CD14-positive monocyte (primary cell): ENCODE measurements at regions not wholly inside any gene's neighbourhood (a gene's known extent, or its start where the extent isn't known, plus 50 kb on each side); places are given as distances from the start of the nearest gene placed in this dataset.
A peak's percentile ranks its signal among the peaks of the same experiment; 100 is the strongest.

Experiments
- DNase-seq, 3 donors: peaks; one replicate each; pipeline ENCODE4 v3.0.0-alpha.2; 2011 to 2022
- H2AFZ ChIP-seq: 2 replicates; pipeline ENCODE4 v1.6.0; 2012; ENCODE audit warnings: mild to moderate bottlenecking, low read depth, low read length, inconsistent platforms; ENCODE audit not compliant: insufficient read depth, poor library complexity, severe bottlenecking
- H3K27ac ChIP-seq, 2 donors: 1 replicate in 1 of 2; 2 replicates in 1 of 2; pipeline ENCODE4 v1.5.1; 2012 to 2013; ENCODE audit warnings: low read length in 2 of 2, control low read depth in 1 of 2, inconsistent platforms in 1 of 2, low read depth in 1 of 2, mild to moderate bottlenecking in 1 of 2
- H3K27me3 ChIP-seq, 2 donors: one replicate each; pipeline versions ENCODE4 v1.6.0 to v1.6.1; 2011 to 2013; ENCODE audit warnings: low read length in 2 of 2; ENCODE audit not compliant: control insufficient read depth in 2 of 2, insufficient read depth in 2 of 2
- H3K36me3 ChIP-seq, 2 donors: replicated peaks in 1 of 2; 1 replicate in 1 of 2; 2 replicates in 1 of 2; pipeline versions ENCODE4 v1.5.1 to v1.6.1; 2012 to 2013; ENCODE audit warnings: low read length in 2 of 2, control low read depth in 1 of 2, inconsistent platforms in 1 of 2, mild to moderate bottlenecking in 1 of 2; ENCODE audit not compliant: insufficient read depth in 2 of 2, control insufficient read depth in 1 of 2
- H3K4me1 ChIP-seq, 2 donors: 1 replicate in 1 of 2; 2 replicates in 1 of 2; pipeline versions ENCODE4 v1.5.1 to v1.6.1; 2012 to 2013; ENCODE audit warnings: low read length in 2 of 2, control low read depth in 1 of 2, inconsistent platforms in 1 of 2, mild to moderate bottlenecking in 1 of 2, moderate library complexity in 1 of 2; ENCODE audit not compliant: insufficient read depth in 2 of 2, control insufficient read depth in 1 of 2
- H3K4me2 ChIP-seq: replicated peaks from 2 replicates; pipeline ENCODE3; 2012; ENCODE audit warnings: low read length, moderate library complexity, mild to moderate bottlenecking; ENCODE audit not compliant: poor library complexity, severe bottlenecking; ENCODE audit errors: extremely low read depth
- H3K4me3 ChIP-seq, 3 experiments: fragments of 200-600 bp in 1 of 3; sonication (generic) in 1 of 3; replicated peaks in 1 of 3; 1 replicate in 2 of 3; 2 replicates in 1 of 3; pipeline ENCODE4 v1.5.1; 2011 to 2013; ENCODE audit warnings: low read length in 3 of 3, mild to moderate bottlenecking in 3 of 3, control low read depth in 2 of 3, low read depth in 2 of 3, inconsistent platforms in 1 of 3, moderate library complexity in 1 of 3
- H3K79me2 ChIP-seq: 2 replicates; pipeline ENCODE4 v1.6.0; 2012; ENCODE audit warnings: mild to moderate bottlenecking, control low read depth, inconsistent platforms, low read length, moderate library complexity; ENCODE audit not compliant: insufficient read depth
- H3K9ac ChIP-seq: 2 replicates; pipeline ENCODE4 v1.6.0; 2017; ENCODE audit warnings: low read length, mild to moderate bottlenecking; ENCODE audit not compliant: insufficient read depth, poor library complexity, severe bottlenecking
- H3K9me3 ChIP-seq, 2 donors: replicated peaks in 1 of 2; 1 replicate in 1 of 2; 2 replicates in 1 of 2; pipeline versions ENCODE4 v1.5.1 to v1.6.1; 2012 to 2013; ENCODE audit warnings: low read length in 2 of 2, control low read depth in 1 of 2; ENCODE audit not compliant: control insufficient read depth in 1 of 2, insufficient read depth in 1 of 2
- H4K20me1 ChIP-seq: 2 replicates; pipeline ENCODE4 v1.6.0; 2012; ENCODE audit warnings: mild to moderate bottlenecking, low read length, control low read depth, moderate library complexity; ENCODE audit not compliant: insufficient read depth
- H3K27ac Mint-ChIP-seq, 7 donors: one replicate each; pipeline ENCODE4 v1.8.0; 2020; ENCODE audit warnings: mild to moderate bottlenecking in 7 of 7, mixed read lengths in 7 of 7, moderate library complexity in 6 of 7, inconsistent platforms in 2 of 7
- H3K27me3 Mint-ChIP-seq, 3 donors: one replicate each; pipeline ENCODE4 v1.8.0; 2021 to 2022; ENCODE audit warnings: low read depth in 3 of 3, mild to moderate bottlenecking in 3 of 3, mixed read lengths in 3 of 3, moderate library complexity in 3 of 3, inconsistent platforms in 1 of 3
- H3K36me3 Mint-ChIP-seq, 2 donors: one replicate each; pipeline ENCODE4 v1.8.0; 2020; ENCODE audit warnings: mixed read lengths in 2 of 2, inconsistent platforms in 1 of 2, mild to moderate bottlenecking in 1 of 2
- H3K4me1 Mint-ChIP-seq: one replicate; pipeline ENCODE4 v1.8.0; 2020; ENCODE audit warnings: mild to moderate bottlenecking, mixed read lengths
- H3K4me3 Mint-ChIP-seq, 2 donors: one replicate each; pipeline ENCODE4 v1.8.0; 2020; ENCODE audit warnings: mild to moderate bottlenecking in 2 of 2, mixed read lengths in 2 of 2, moderate library complexity in 1 of 2
- H3K9me3 Mint-ChIP-seq, 7 donors: one replicate each; pipeline ENCODE4 v1.8.0; 2020 to 2022; ENCODE audit warnings: mixed read lengths in 7 of 7, mild to moderate bottlenecking in 6 of 7, moderate library complexity in 6 of 7, inconsistent platforms in 2 of 7
- CTCF ChIP-seq: fragments of 200-600 bp; IDR thresholded peaks from one replicate; pipeline ENCODE4 v1.8.0; 2022; ENCODE audit warnings: antibody characterized with exemption, mild to moderate bottlenecking
- WGBS: methylation state at CpG from one replicate; pipeline ENCODE4 v1.1.5; 2013; ENCODE audit warnings: missing lambda C conversion rate; ENCODE audit not compliant: insufficient coverage; 5-methylcytosine and 5-hydroxymethylcytosine counted together
- intact Hi-C, 2 donors: fragments of 100-400 bp; cut with micrococcal nuclease; formaldehyde crosslinking; loops; one replicate each; pipeline versions ENCODE4 v1.15.0 to v1.15.1; 2023

DNA sequence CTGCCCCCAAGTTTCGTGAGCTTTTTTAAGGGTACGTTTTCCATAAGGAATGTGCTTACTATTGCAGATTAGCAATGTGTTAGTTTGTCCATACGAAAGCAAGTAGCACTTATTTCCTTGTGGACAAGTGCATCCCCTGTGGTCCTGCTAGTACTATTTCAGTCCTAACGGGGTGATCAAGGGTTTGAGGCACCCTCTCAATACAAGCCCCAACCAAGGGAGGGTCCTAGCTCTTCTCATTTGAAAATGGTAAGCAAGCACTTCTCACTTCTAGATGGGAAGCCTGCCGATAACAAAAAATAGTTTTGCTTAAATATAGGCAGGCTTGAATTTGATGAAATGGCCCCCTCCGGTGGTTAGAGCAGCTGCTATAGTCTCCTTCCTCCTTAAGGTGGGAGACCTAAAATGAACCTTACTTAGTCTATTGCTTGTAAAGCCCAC, 64.0 kb upstream of the HMCN1 start:
- intact Hi-C loops = loop anchor here in 1 of 2 donors (10.0 kb wide), 1 partner anchor 355 kb away; the partner anchor contains the start of gene IVNS1ABP
- no peak overlapping the region for H3K27ac ChIP-seq
- H3K4me2 ChIP-seq = no peak overlapping the region
- peaks cover 0 to 2% of the 10 kb centered on the region in 2 donors for H3K36me3 Mint-ChIP-seq
- H3K9ac ChIP-seq = no peak overlapping the region
- peaks cover 0 to 2% (median 0%) of the 10 kb centered on the region in 3 donors for H3K27me3 Mint-ChIP-seq
- H3K9me3 ChIP-seq = no peaks in the 10 kb centered on the region
- no peaks in the 10 kb centered on the region for H3K36me3 ChIP-seq
- no peak overlapping the region for H3K4me3 Mint-ChIP-seq
- WGBS = 17% methylated on average over 1 of the region's 6 CpGs
- no peak overlapping the region for H3K4me3 ChIP-seq
- peak; percentile 40 for TF ChIP-seq CTCF
- H3K4me1 ChIP-seq = peaks cover 20 to 31% of the 10 kb centered on the region in 2 donors
- peak in 2 of 3 donors; percentile 10 to 24 for DNase-seq
- H4K20me1 ChIP-seq = no peaks in the 10 kb centered on the region
- no peaks in the 10 kb centered on the region for H3K79me2 ChIP-seq
- peaks cover 0 to 10% (median 2%) of the 10 kb centered on the region in 7 donors for H3K9me3 Mint-ChIP-seq
- no peak overlapping the region for H2AFZ ChIP-seq
- H3K27ac Mint-ChIP-seq = no peak overlapping the region
- no peaks in the 10 kb centered on the region for H3K27me3 ChIP-seq
- H3K4me1 Mint-ChIP-seq = peaks cover 24% of the 10 kb centered on the region

DNA sequence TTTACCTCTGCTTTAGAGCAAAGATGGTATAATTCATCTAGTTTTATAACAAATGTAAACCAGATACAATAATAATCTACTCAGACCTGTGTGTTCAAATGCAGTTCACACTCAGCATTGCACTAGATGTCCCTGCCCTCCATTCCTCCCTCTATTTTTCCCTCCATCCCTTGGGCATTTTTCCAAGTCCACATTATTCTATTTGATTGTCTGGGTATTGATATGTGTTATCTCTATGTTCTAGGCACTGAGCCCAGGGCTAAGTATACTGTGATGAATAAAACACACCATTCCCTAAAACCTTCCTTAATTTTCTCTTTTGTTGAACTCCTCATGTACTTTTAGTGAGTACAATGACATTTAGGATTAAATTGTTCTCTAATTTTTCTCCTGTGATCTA, 66.2 kb upstream of the HMCN1 start:
- Mint-ChIP-seq H3K9me3 (peaks cover 0 to 10% (median 2%) of the 10 kb centered on the region in 7 donors), H3K27ac (no peak overlapping the region), H3K36me3 (no peaks in the 10 kb centered on the region), H3K27me3 (peaks cover 0 to 3% (median 3%) of the 10 kb centered on the region in 3 donors), H3K4me1 (peaks cover 6% of the 10 kb centered on the region), H3K4me3 (no peak overlapping the region)
- H3K27ac ChIP-seq = no peak overlapping the region
- no peaks in the 10 kb centered on the region for H3K9me3 ChIP-seq
- peaks cover 5 to 9% of the 10 kb centered on the region in 2 donors for H3K4me1 ChIP-seq
- H3K4me3 ChIP-seq = no peak overlapping the region
- no peak overlapping the region for H2AFZ ChIP-seq
- no peaks in the 10 kb centered on the region for H3K79me2 ChIP-seq
- no peak overlapping the region for H3K4me2 ChIP-seq
- no peak overlapping the region for H3K9ac ChIP-seq
- DNase-seq = no peak
- no peak for TF ChIP-seq CTCF
- no peaks in the 10 kb centered on the region for H3K27me3 ChIP-seq
- intact Hi-C loops = no loop called here
- H3K36me3 ChIP-seq = no peaks in the 10 kb centered on the region
- no peaks in the 10 kb centered on the region for H4K20me1 ChIP-seq
